Astrocyte (in vitro differentiated cells and primary cell): ENCODE measurements at regions not wholly inside any gene's neighbourhood (a gene's known extent, or its start where the extent isn't known, plus 50 kb on each side); places are given as distances from the start of the nearest gene placed in this dataset.

ENCODE experiments used
- EZH2 ChIP-seq: IDR thresholded peaks from 2 replicates; pipeline ENCODE4 v1.6.1; 2012; ENCODE audit warnings: mild to moderate bottlenecking, low read length, inconsistent platforms; ENCODE audit not compliant: insufficient read depth
- TF ChIP-seq, protein P1 (sequence below): IDR thresholded peaks from 2 replicates; pipeline ENCODE4 v1.5.1; 2011; ENCODE audit warnings: low read depth, mild to moderate bottlenecking, inconsistent platforms, low read length, moderate library complexity; ENCODE audit not compliant: insufficient read depth

DNA sequence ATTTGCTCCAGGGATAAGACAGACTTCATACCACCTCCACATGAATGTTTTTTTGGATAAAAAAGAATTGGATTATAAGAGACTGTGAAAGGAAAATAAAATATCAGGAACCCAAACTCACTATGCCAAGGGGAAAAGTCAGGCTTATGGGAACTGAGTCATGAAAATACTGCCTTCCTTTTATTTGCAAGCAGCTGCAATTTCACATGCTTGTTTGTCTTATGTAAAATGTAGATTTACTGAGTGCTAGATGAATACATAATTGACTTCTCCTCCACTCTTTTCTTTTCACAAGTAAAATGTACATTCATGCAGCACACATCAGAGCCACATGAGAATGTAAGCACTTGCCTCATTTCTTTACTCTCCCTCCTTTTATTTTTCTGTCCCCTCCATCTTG, 940.8 kb upstream of the MBL2 start:
- TF ChIP-seq EZH2 = no peak
- TF ChIP-seq, protein P1, sequence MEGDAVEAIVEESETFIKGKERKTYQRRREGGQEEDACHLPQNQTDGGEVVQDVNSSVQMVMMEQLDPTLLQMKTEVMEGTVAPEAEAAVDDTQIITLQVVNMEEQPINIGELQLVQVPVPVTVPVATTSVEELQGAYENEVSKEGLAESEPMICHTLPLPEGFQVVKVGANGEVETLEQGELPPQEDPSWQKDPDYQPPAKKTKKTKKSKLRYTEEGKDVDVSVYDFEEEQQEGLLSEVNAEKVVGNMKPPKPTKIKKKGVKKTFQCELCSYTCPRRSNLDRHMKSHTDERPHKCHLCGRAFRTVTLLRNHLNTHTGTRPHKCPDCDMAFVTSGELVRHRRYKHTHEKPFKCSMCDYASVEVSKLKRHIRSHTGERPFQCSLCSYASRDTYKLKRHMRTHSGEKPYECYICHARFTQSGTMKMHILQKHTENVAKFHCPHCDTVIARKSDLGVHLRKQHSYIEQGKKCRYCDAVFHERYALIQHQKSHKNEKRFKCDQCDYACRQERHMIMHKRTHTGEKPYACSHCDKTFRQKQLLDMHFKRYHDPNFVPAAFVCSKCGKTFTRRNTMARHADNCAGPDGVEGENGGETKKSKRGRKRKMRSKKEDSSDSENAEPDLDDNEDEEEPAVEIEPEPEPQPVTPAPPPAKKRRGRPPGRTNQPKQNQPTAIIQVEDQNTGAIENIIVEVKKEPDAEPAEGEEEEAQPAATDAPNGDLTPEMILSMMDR = no peak
